Adipocyte (in vitro differentiated cells): ENCODE measurements at regions not wholly inside any gene's neighbourhood (a gene's known extent, or its start where the extent isn't known, plus 50 kb on each side); places are given as distances from the start of the nearest gene placed in this dataset.

Experiments
- DNase-seq: peaks from one replicate; pipeline ENCODE4 v3.0.0-alpha.2; 2015; ENCODE audit warnings: low read depth
- H3K27me3 ChIP-seq: replicated peaks from 2 replicates; pipeline ENCODE4 v1.7.0; 2013; ENCODE audit warnings: mild to moderate bottlenecking, low read length, moderate library complexity; ENCODE audit not compliant: control insufficient read depth, insufficient read depth
- H3K36me3 ChIP-seq: 2 replicates; pipeline ENCODE4 v1.7.0; 2013; ENCODE audit warnings: low read length, mild to moderate bottlenecking, moderate library complexity; ENCODE audit not compliant: control insufficient read depth, insufficient read depth, severe bottlenecking
- H3K4me1 ChIP-seq: 2 replicates; pipeline ENCODE4 v1.7.0; 2013; ENCODE audit warnings: mild to moderate bottlenecking, low read length, moderate library complexity; ENCODE audit not compliant: control insufficient read depth, insufficient read depth
- H3K4me3 ChIP-seq: 2 replicates; pipeline ENCODE4 v1.7.0; 2013; ENCODE audit warnings: mild to moderate bottlenecking, low read length, moderate library complexity
- H3K9ac ChIP-seq: 2 replicates; pipeline ENCODE4 v1.7.0; 2013; ENCODE audit warnings: mild to moderate bottlenecking, low read length, moderate library complexity
- H3K9me3 ChIP-seq: 2 replicates; pipeline ENCODE4 v1.7.0; 2013; ENCODE audit warnings: mild to moderate bottlenecking, low read length, moderate library complexity; ENCODE audit not compliant: control insufficient read depth

GRCh38 chr6:142685852-142686506 lies 259.0 kb downstream of the HIVEP2 start:
- Histone ChIP-seq H3K27me3 (no peaks in the 10 kb centered on the region), H3K36me3 (no peaks in the 10 kb centered on the region), H3K4me3 (no peak overlapping the region), H3K4me1 (no peaks in the 10 kb centered on the region), H3K9ac (no peak overlapping the region), H3K9me3 (no peaks in the 10 kb centered on the region)
- DNase-seq, result no peak

GRCh38 chr6:142686507-142686887 lies 258.5 kb downstream of the HIVEP2 start:
- no peak overlapping the region for H3K4me3 ChIP-seq
- H3K9me3 ChIP-seq, result no peaks in the 10 kb centered on the region
- H3K36me3 ChIP-seq, result no peaks in the 10 kb centered on the region
- peak; percentile 9 for DNase-seq
- no peaks in the 10 kb centered on the region for H3K4me1 ChIP-seq
- no peak overlapping the region for H3K9ac ChIP-seq
- H3K27me3 ChIP-seq, result no peaks in the 10 kb centered on the region

- no peaks in the 10 kb centered on the region for H3K36me3 ChIP-seq
- H3K4me3 ChIP-seq, result peak overlapping the region; percentile 69
- H3K27me3 ChIP-seq, result no peaks in the 10 kb centered on the region
- peak; percentile 93 for DNase-seq
- H3K9me3 ChIP-seq, result no peaks in the 10 kb centered on the region
- H3K4me1 ChIP-seq, result peaks cover 15% of the 10 kb centered on the region
- H3K9ac ChIP-seq, result peak overlapping the region; percentile 39
These were observed 252.0 kb downstream of the HIVEP2 start for GRCh38 chr6:142692942-142693341.

GRCh38 chr6:142693441-142693840 lies 251.5 kb downstream of the HIVEP2 start:
- DNase-seq, result peak; percentile 64
- Histone ChIP-seq H3K36me3 (no peaks in the 10 kb centered on the region), H3K4me3 (peak overlapping the region; percentile 69), H3K27me3 (no peaks in the 10 kb centered on the region), H3K4me1 (peaks cover 15% of the 10 kb centered on the region), H3K9me3 (no peaks in the 10 kb centered on the region), H3K9ac (peak overlapping the region; percentile 39)

- no peaks in the 10 kb centered on the region for H3K27me3 ChIP-seq
- no peaks in the 10 kb centered on the region for H3K36me3 ChIP-seq
- no peak overlapping the region for H3K9ac ChIP-seq
- no peaks in the 10 kb centered on the region for H3K9me3 ChIP-seq
- DNase-seq, result no peak
- peaks cover 15% of the 10 kb centered on the region for H3K4me1 ChIP-seq
- no peak overlapping the region for H3K4me3 ChIP-seq
These were observed 250.9 kb downstream of the HIVEP2 start for GRCh38 chr6:142694054-142694453.

- Histone ChIP-seq H3K9me3 (no peaks in the 10 kb centered on the region), H3K4me1 (peaks cover 15% of the 10 kb centered on the region)
- no peak for DNase-seq
These were observed 250.0 kb downstream of the HIVEP2 start for GRCh38 chr6:142695016-142695415.

GRCh38 chr6:142696123-142697000 lies 248.6 kb downstream of the HIVEP2 start:
- Histone ChIP-seq H3K4me3 (no peak overlapping the region), H3K9me3 (no peaks in the 10 kb centered on the region), H3K4me1 (peaks cover 15% of the 10 kb centered on the region), H3K36me3 (no peaks in the 10 kb centered on the region), H3K27me3 (no peaks in the 10 kb centered on the region), H3K9ac (no peak overlapping the region)
- DNase-seq, result no peak

More at GRCh38 chr6:142695016-142695415, 250.0 kb downstream of the HIVEP2 start:
- H3K36me3 ChIP-seq, result no peaks in the 10 kb centered on the region
- H3K4me3 ChIP-seq, result no peak overlapping the region
- H3K27me3 ChIP-seq, result no peaks in the 10 kb centered on the region
- no peak overlapping the region for H3K9ac ChIP-seq

GRCh38 chr6:142697001-142697335 lies 248.0 kb downstream of the HIVEP2 start:
- H3K4me3 ChIP-seq, result no peak overlapping the region
- no peak for DNase-seq
- no peaks in the 10 kb centered on the region for H3K27me3 ChIP-seq
- peaks cover 15% of the 10 kb centered on the region for H3K4me1 ChIP-seq
- H3K36me3 ChIP-seq, result no peaks in the 10 kb centered on the region
- H3K9ac ChIP-seq, result no peak overlapping the region
- no peaks in the 10 kb centered on the region for H3K9me3 ChIP-seq

- no peak overlapping the region for H3K9ac ChIP-seq
- no peak for DNase-seq
- H3K36me3 ChIP-seq, result no peaks in the 10 kb centered on the region
- H3K9me3 ChIP-seq, result no peaks in the 10 kb centered on the region
- no peaks in the 10 kb centered on the region for H3K27me3 ChIP-seq
- no peak overlapping the region for H3K4me3 ChIP-seq
- peaks cover 14% of the 10 kb centered on the region for H3K4me1 ChIP-seq
These were observed 247.1 kb downstream of the HIVEP2 start for GRCh38 chr6:142697922-142698321.

GRCh38 chr6:142698751-142699150 lies 246.2 kb downstream of the HIVEP2 start:
- Histone ChIP-seq H3K4me1 (peaks cover 5% of the 10 kb centered on the region), H3K4me3 (no peak overlapping the region), H3K27me3 (no peaks in the 10 kb centered on the region), H3K9me3 (no peaks in the 10 kb centered on the region), H3K36me3 (no peaks in the 10 kb centered on the region), H3K9ac (no peak overlapping the region)
- DNase-seq, result no peak

GRCh38 chr6:142699391-142699790 lies 245.6 kb downstream of the HIVEP2 start:
- DNase-seq, result no peak
- Histone ChIP-seq H3K4me3 (no peak overlapping the region), H3K9me3 (no peaks in the 10 kb centered on the region), H3K4me1 (no peaks in the 10 kb centered on the region), H3K36me3 (no peaks in the 10 kb centered on the region), H3K27me3 (no peaks in the 10 kb centered on the region), H3K9ac (no peak overlapping the region)
